ENCODE measurements at regions not wholly inside any gene's neighbourhood (a gene's known extent, or its start where the extent isn't known, plus 50 kb on each side); places are given as distances from the start of the nearest gene placed in this dataset.
"Not testable (repeated sequence)": the region's sequence is repeated elsewhere in the genome, so short reads cannot be mapped to it uniquely, and the experiment has no call there.

GRCh38 chr9:65400886-65401285 is 115.9 kb upstream of the FOXD4L5 start:
- Histone ChIP-seq H3K4me3 (ENCODE audit: low read depth, low read length) (no peak overlapping the region), H3K27me3 (ENCODE audit: control insufficient read depth, insufficient read depth, low read length) (no peaks in the 10 kb centered on the region), H3K36me3 (ENCODE audit: control insufficient read depth, insufficient read depth, low read length) (no peaks in the 10 kb centered on the region)
- no peak for DNase-seq (ENCODE audit: low read depth)
- no peak for TF ChIP-seq CTCF (IDR thresholded peaks at IDR 0.05; ENCODE audit: insufficient read depth, low read length, poor library complexity, severe bottlenecking)

GRCh38 chr9:65397763-65398719 is 113.0 kb upstream of the FOXD4L5 start:
- H3K4me3 ChIP-seq (ENCODE audit: low read depth, low read length); DNase-seq (ENCODE audit: low read depth); H3K27me3 ChIP-seq (ENCODE audit: control insufficient read depth, insufficient read depth, low read length); H3K36me3 ChIP-seq (ENCODE audit: control insufficient read depth, insufficient read depth, low read length): not testable (repeated sequence)

GRCh38 chr9:65397226-65397625 is 112.2 kb upstream of the FOXD4L5 start:
- not testable (repeated sequence) for H3K36me3 ChIP-seq (ENCODE audit: control insufficient read depth, insufficient read depth, low read length); H3K4me3 ChIP-seq (ENCODE audit: low read depth, low read length); DNase-seq (ENCODE audit: low read depth); H3K27me3 ChIP-seq (ENCODE audit: control insufficient read depth, insufficient read depth, low read length)

GRCh38 chr9:65396601-65397000 is 111.6 kb upstream of the FOXD4L5 start:
- not testable (repeated sequence) for DNase-seq (ENCODE audit: low read depth); H3K27me3 ChIP-seq (ENCODE audit: control insufficient read depth, insufficient read depth, low read length); H3K4me3 ChIP-seq (ENCODE audit: low read depth, low read length); H3K36me3 ChIP-seq (ENCODE audit: control insufficient read depth, insufficient read depth, low read length)

- not testable (repeated sequence) for DNase-seq (ENCODE audit: low read depth); H3K4me3 ChIP-seq (ENCODE audit: low read depth, low read length); H3K36me3 ChIP-seq (ENCODE audit: control insufficient read depth, insufficient read depth, low read length); H3K27me3 ChIP-seq (ENCODE audit: control insufficient read depth, insufficient read depth, low read length)
Observed at GRCh38 chr9:65395789-65396188, 110.8 kb upstream of the FOXD4L5 start.

- not testable (repeated sequence) for DNase-seq (ENCODE audit: low read depth); H3K27me3 ChIP-seq (ENCODE audit: control insufficient read depth, insufficient read depth, low read length); H3K36me3 ChIP-seq (ENCODE audit: control insufficient read depth, insufficient read depth, low read length); H3K4me3 ChIP-seq (ENCODE audit: low read depth, low read length)
Observed at GRCh38 chr9:65395121-65395520, 110.1 kb upstream of the FOXD4L5 start.

GRCh38 chr9:65393111-65393810 is 108.3 kb upstream of the FOXD4L5 start:
- not testable (repeated sequence) for H3K27me3 ChIP-seq (ENCODE audit: control insufficient read depth, insufficient read depth, low read length)

GRCh38 chr9:65392611-65393010 is 107.6 kb upstream of the FOXD4L5 start:
- H3K36me3 ChIP-seq (ENCODE audit: control insufficient read depth, insufficient read depth, low read length); H3K27me3 ChIP-seq (ENCODE audit: control insufficient read depth, insufficient read depth, low read length): not testable (repeated sequence)

More at GRCh38 chr9:65393111-65393810, 108.3 kb upstream of the FOXD4L5 start:
- not testable (repeated sequence) for H3K36me3 ChIP-seq (ENCODE audit: control insufficient read depth, insufficient read depth, low read length); DNase-seq (ENCODE audit: low read depth); H3K4me3 ChIP-seq (ENCODE audit: low read depth, low read length)

GRCh38 chr9:65389710-65390109 is 104.7 kb upstream of the FOXD4L5 start:
- H3K4me3 ChIP-seq (ENCODE audit: low read depth, low read length); DNase-seq (ENCODE audit: low read depth); H3K36me3 ChIP-seq (ENCODE audit: control insufficient read depth, insufficient read depth, low read length); H3K27me3 ChIP-seq (ENCODE audit: control insufficient read depth, insufficient read depth, low read length): not testable (repeated sequence)

More at GRCh38 chr9:65392611-65393010, 107.6 kb upstream of the FOXD4L5 start:
- H3K4me3 ChIP-seq (ENCODE audit: low read depth, low read length); DNase-seq (ENCODE audit: low read depth): not testable (repeated sequence)

- not testable (repeated sequence) for H3K36me3 ChIP-seq (ENCODE audit: control insufficient read depth, insufficient read depth, low read length); H3K27me3 ChIP-seq (ENCODE audit: control insufficient read depth, insufficient read depth, low read length); H3K4me3 ChIP-seq (ENCODE audit: low read depth, low read length); DNase-seq (ENCODE audit: low read depth)
Observed at GRCh38 chr9:65389216-65389615, 104.2 kb upstream of the FOXD4L5 start.

- H3K36me3 ChIP-seq (ENCODE audit: control insufficient read depth, insufficient read depth, low read length); H3K27me3 ChIP-seq (ENCODE audit: control insufficient read depth, insufficient read depth, low read length): not testable (repeated sequence)
- DNase-seq (ENCODE audit: low read depth) = peak; percentile 26
- peak overlapping the region; percentile 34 for H3K4me3 ChIP-seq (ENCODE audit: low read depth, low read length)
Observed at GRCh38 chr9:65386699-65387098, 101.7 kb upstream of the FOXD4L5 start.

GRCh38 chr9:65386191-65386590 is 101.2 kb upstream of the FOXD4L5 start:
- H3K4me3 ChIP-seq (ENCODE audit: low read depth, low read length); DNase-seq (ENCODE audit: low read depth); H3K36me3 ChIP-seq (ENCODE audit: control insufficient read depth, insufficient read depth, low read length); H3K27me3 ChIP-seq (ENCODE audit: control insufficient read depth, insufficient read depth, low read length): not testable (repeated sequence)

- H3K27me3 ChIP-seq (ENCODE audit: control insufficient read depth, insufficient read depth, low read length); H3K4me3 ChIP-seq (ENCODE audit: low read depth, low read length); H3K36me3 ChIP-seq (ENCODE audit: control insufficient read depth, insufficient read depth, low read length); DNase-seq (ENCODE audit: low read depth): not testable (repeated sequence)
Observed at GRCh38 chr9:65385655-65386024, 100.6 kb upstream of the FOXD4L5 start.
